ENCODE measurements at regions not wholly inside any gene's neighbourhood (a gene's known extent, or its start where the extent isn't known, plus 50 kb on each side); places are given as distances from the start of the nearest gene placed in this dataset.
"Not testable (repeated sequence)": the region's sequence is repeated elsewhere in the genome, so short reads cannot be mapped to it uniquely, and the experiment has no call there.

DNA sequence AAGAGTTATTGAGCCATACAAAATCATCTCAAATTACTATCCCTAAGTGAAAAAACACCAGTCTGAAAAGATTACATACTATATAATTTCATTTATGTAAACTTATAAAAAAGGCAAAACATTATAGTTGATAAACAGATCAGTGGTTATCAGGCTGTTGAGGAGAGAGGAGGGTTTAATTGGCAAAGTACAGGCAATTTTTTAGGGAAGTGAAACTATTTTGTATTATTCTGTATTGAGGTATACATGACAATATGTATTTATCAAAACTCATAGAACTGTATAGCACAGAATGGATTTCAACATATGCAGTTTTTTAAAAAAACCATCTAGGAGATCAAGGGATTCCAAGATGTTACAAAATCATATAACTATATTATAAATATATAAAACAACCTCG, 403.7 kb downstream of the LTN1 start:
- no peaks in the 10 kb centered on the region for H3K27me3 ChIP-seq
- H3K4me3 ChIP-seq = no peak overlapping the region
- no peak overlapping the region for H3K27ac ChIP-seq
- H3K4me1 ChIP-seq = no peaks in the 10 kb centered on the region
- no peaks in the 10 kb centered on the region for H3K36me3 ChIP-seq
- no peak for DNase-seq
- H3K9me3 ChIP-seq (replicated peaks) = no peaks in the 10 kb centered on the region

- Histone ChIP-seq H3K27me3 (no peaks in the 10 kb centered on the region), H3K4me3 (no peak overlapping the region), H3K36me3 (no peaks in the 10 kb centered on the region), H3K9me3 (replicated peaks) (no peaks in the 10 kb centered on the region), H3K27ac (no peak overlapping the region), H3K4me1 (no peaks in the 10 kb centered on the region)
- DNase-seq = no peak
Observed at GRCh38 chr21:28587748-28588147, 404.9 kb downstream of the LTN1 start.

GRCh38 chr21:28581976-28582375, 410.7 kb downstream of the LTN1 start:
- no peaks in the 10 kb centered on the region for H3K4me1 ChIP-seq
- no peak for DNase-seq
- no peaks in the 10 kb centered on the region for H3K9me3 ChIP-seq (replicated peaks)
- H3K27ac ChIP-seq = no peak overlapping the region
- H3K4me3 ChIP-seq = no peak overlapping the region
- H3K36me3 ChIP-seq = no peaks in the 10 kb centered on the region
- H3K27me3 ChIP-seq = no peaks in the 10 kb centered on the region

- peak in 1 of 2 experiments; percentile 14 for DNase-seq
- not testable (repeated sequence) for H3K27me3 ChIP-seq; H3K4me3 ChIP-seq; H3K4me1 ChIP-seq; H3K27ac ChIP-seq; H3K36me3 ChIP-seq; H3K9me3 ChIP-seq (replicated peaks)
Observed at GRCh38 chr21:28581311-28581731, 411.4 kb downstream of the LTN1 start.

DNA sequence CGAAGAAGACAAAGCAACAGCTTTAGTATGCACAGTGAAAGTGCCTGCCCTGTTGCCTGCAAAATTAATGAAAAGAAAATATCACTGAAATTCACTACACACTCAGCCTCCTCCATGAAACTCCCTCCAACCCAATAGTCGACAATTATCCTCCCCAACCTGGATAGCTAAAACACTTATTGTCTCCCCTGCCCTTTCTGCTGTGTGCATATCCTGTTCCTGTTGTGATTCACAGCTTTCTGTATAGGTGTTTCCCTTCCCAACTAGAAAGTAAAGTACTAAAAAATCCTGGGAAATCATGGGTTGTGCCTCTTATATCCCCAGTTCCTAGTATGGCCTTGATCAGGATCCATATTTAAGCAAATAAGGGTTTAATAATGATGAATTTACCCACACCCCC, 412.1 kb downstream of the LTN1 start:
- no peaks in the 10 kb centered on the region for H3K4me1 ChIP-seq
- H3K27ac ChIP-seq = no peak overlapping the region

GRCh38 chr21:28579986-28580550, 412.6 kb downstream of the LTN1 start:
- H3K4me3 ChIP-seq = no peak overlapping the region
- no peaks in the 10 kb centered on the region for H3K4me1 ChIP-seq
- H3K27me3 ChIP-seq = no peaks in the 10 kb centered on the region
- H3K9me3 ChIP-seq (replicated peaks) = no peaks in the 10 kb centered on the region
- no peak overlapping the region for H3K27ac ChIP-seq
- no peak for DNase-seq
- H3K36me3 ChIP-seq = no peaks in the 10 kb centered on the region

More for the DNA sequence above, 412.1 kb downstream of the LTN1 start:
- no peaks in the 10 kb centered on the region for H3K27me3 ChIP-seq
- no peak overlapping the region for H3K4me3 ChIP-seq
- H3K36me3 ChIP-seq = no peaks in the 10 kb centered on the region
- DNase-seq = no peak
- H3K9me3 ChIP-seq (replicated peaks) = no peaks in the 10 kb centered on the region

- Histone ChIP-seq H3K4me1 (no peaks in the 10 kb centered on the region), H3K9me3 (replicated peaks) (no peaks in the 10 kb centered on the region), H3K27ac (no peak overlapping the region), H3K27me3 (no peaks in the 10 kb centered on the region), H3K36me3 (no peaks in the 10 kb centered on the region), H3K4me3 (no peak overlapping the region)
- no peak for DNase-seq
Observed at GRCh38 chr21:28568692-28569091, 424.0 kb downstream of the LTN1 start.

GRCh38 chr21:28563933-28564332, 428.7 kb downstream of the LTN1 start:
- not testable (repeated sequence) for H3K4me1 ChIP-seq; H3K9me3 ChIP-seq (replicated peaks); H3K27ac ChIP-seq; H3K36me3 ChIP-seq; H3K27me3 ChIP-seq; DNase-seq; H3K4me3 ChIP-seq

- Histone ChIP-seq H3K36me3 (no peaks in the 10 kb centered on the region), H3K9me3 (replicated peaks) (no peaks in the 10 kb centered on the region), H3K27me3 (no peaks in the 10 kb centered on the region), H3K27ac (no peak overlapping the region), H3K4me3 (no peak overlapping the region), H3K4me1 (no peaks in the 10 kb centered on the region)
- no peak for DNase-seq
Observed at GRCh38 chr21:28561772-28562171, 430.9 kb downstream of the LTN1 start.

DNA sequence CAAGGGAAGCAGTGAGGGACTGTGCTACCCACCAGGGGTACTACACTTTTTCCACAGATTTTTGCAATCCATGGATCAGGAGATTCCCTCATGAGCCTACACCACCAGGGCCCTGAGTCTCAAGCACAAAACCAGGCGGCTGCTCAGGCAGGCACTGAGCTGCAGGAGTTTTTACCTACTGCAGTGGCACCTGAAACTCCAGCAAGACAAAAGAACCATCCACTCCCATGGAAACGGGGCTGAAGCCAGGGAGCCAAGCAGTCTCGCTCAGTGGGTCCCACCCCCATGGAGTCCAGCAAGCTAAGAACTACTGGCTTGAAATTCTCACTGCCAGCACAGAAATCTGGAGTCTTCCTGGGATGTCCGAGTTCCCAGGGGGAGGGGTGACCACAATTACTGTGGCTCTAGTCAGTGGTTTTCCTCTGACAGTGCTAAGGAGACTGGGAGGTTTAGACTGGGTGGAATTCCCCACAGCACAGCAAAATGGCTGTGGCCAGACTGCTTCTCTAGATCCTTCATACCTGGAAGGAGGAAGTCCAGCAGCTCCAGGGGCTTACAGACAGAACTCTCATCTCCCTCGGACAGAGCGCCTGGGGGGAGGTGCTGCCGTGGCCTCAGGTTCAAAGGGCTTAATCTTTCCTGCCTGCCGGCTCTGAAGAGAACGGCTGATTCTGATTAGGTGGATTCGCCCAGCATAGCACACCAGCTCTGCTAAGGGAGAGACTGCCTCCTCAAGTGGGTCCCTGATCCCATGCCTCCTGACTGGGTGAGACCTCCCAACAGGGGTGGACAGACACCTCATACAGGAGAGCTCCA, 437.8 kb downstream of the LTN1 start:
- Histone ChIP-seq H3K4me1 (no peaks in the 10 kb centered on the region), H3K9me3 (replicated peaks) (no peaks in the 10 kb centered on the region), H3K27ac (no peak overlapping the region), H3K4me3 (no peak overlapping the region), H3K36me3 (no peaks in the 10 kb centered on the region), H3K27me3 (no peaks in the 10 kb centered on the region)
- DNase-seq = no peak

DNA sequence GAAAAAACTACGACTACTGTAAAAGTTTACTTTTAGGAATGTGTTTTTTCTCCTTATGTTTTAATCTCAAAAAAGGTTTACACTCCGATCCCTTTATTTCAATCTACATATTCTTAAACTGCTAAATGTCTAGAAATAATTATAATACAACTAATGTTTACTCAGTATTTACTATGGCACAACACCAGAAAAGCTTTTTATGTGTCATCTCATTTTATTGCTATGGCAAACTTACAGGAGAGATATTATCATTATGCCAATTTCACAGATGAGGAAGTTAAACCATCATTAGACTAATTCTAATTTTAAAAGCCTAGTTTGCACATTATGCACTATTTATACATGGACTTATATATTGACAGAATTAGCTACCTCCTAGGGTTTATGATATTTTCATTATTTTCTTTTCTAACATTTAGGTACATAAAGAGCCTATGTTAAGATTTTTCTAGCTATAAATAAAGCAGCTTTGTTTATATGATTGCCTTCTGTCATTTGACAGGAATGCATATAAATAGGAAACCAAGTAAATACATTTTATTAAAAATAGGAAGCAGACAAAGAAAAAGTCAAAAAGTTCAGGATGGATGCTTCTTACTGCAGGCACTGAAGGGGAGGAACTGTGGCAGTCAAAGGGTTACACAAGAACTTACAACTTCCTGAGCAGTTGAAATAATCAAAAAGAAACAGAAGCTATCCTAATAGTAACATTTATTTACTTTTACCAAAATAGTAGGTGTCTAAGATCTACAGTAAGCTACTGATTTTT, 442.4 kb downstream of the LTN1 start:
- no peak for DNase-seq
- Histone ChIP-seq H3K27ac (no peak overlapping the region), H3K9me3 (replicated peaks) (no peaks in the 10 kb centered on the region), H3K4me3 (no peak overlapping the region), H3K27me3 (no peaks in the 10 kb centered on the region), H3K36me3 (no peaks in the 10 kb centered on the region), H3K4me1 (no peaks in the 10 kb centered on the region)

- Histone ChIP-seq H3K9me3 (replicated peaks) (no peaks in the 10 kb centered on the region), H3K4me3 (no peak overlapping the region), H3K36me3 (no peaks in the 10 kb centered on the region), H3K27ac (no peak overlapping the region), H3K27me3 (no peaks in the 10 kb centered on the region), H3K4me1 (no peaks in the 10 kb centered on the region)
- DNase-seq = no peak
Observed at GRCh38 chr21:28548291-28548690, 444.4 kb downstream of the LTN1 start.

- no peak overlapping the region for H3K27ac ChIP-seq
- H3K27me3 ChIP-seq = no peaks in the 10 kb centered on the region
- no peaks in the 10 kb centered on the region for H3K4me1 ChIP-seq
- no peak for DNase-seq
- no peaks in the 10 kb centered on the region for H3K36me3 ChIP-seq
- no peak overlapping the region for H3K4me3 ChIP-seq
- no peaks in the 10 kb centered on the region for H3K9me3 ChIP-seq (replicated peaks)
Observed at GRCh38 chr21:28547766-28548165, 444.9 kb downstream of the LTN1 start.

DNA sequence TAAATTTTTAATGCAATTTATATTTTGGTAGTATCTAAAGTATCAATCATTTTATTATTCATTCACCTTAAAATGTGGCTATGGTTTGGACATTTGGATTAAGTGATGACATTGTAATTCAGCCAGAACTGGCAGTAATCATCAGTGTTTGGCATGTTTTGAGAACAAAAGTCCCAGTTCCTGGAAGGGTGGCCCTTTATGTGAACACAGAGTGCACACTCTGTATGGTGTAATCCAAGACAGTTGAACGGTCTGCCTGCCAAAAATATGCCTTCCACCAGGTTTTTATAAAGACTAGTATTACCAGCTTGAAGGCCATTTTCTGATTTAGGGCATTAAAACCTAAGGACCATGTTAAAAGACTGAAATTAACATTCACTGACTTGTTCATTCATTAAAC, 448.7 kb downstream of the LTN1 start:
- no peaks in the 10 kb centered on the region for H3K9me3 ChIP-seq (replicated peaks)
- no peak for DNase-seq

DNA sequence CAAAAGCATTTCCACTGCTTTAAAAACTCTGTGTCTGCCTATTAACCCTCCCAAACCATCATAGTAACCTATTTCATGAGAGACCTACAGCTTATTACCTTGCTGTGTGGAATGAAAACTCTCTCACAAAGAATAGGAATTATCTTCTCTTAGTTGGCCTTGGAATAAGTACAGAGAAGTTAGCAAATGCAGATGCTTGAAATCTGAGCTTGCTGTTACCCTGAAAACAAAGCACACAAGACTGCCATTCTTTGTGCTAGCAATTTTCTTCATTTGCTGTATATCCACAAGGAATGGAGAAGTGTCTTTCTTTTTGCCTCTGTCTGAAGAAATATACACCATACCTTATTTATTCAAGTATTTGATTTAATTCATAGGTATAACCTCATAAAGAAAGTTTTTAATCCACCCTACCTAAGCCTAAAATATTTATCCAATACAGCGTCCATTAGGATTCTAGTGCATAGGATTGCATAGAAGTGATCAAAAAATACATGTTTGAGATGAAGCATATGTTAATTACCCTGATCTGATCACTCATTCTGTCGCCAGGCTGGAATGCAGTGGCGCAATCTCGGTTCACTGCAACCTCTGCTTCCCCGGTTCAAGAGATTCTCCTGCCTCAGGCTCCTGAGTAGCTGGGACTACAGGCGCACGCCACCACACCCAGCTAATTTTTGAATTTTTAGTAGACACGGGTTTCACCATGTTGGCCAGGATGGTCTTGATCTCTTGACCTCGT, 451.1 kb downstream of the LTN1 start:
- Histone ChIP-seq H3K4me1 (no peaks in the 10 kb centered on the region), H3K27me3 (no peaks in the 10 kb centered on the region), H3K36me3 (no peaks in the 10 kb centered on the region), H3K4me3 (no peak overlapping the region), H3K9me3 (replicated peaks) (no peaks in the 10 kb centered on the region), H3K27ac (no peak overlapping the region)
- DNase-seq = no peak

More for the DNA sequence above, 448.7 kb downstream of the LTN1 start:
- Histone ChIP-seq H3K27ac (no peak overlapping the region), H3K4me3 (no peak overlapping the region), H3K4me1 (no peaks in the 10 kb centered on the region), H3K27me3 (no peaks in the 10 kb centered on the region), H3K36me3 (no peaks in the 10 kb centered on the region)
